Dedifferentiated amniotic fluid mesenchymal stem cell (primary cell): ENCODE measurements at regions not wholly inside any gene's neighbourhood (a gene's known extent, or its start where the extent isn't known, plus 50 kb on each side); places are given as distances from the start of the nearest gene placed in this dataset.

Source experiments
- DNase-seq: peaks from one replicate; pipeline ENCODE4 v3.0.0-alpha.2; 2016; ENCODE audit errors: extremely low spot score

- DNase-seq = no peak
Observed at GRCh38 chr10:4488904-4489303, 337.1 kb upstream of the AKR1E2 start.

GRCh38 chr10:4485636-4486035 lies 340.4 kb upstream of the AKR1E2 start:
- no peak for DNase-seq

- DNase-seq = no peak
Observed at GRCh38 chr10:4483811-4484210, 342.2 kb upstream of the AKR1E2 start.

GRCh38 chr10:4482659-4483058 lies 343.3 kb upstream of the AKR1E2 start:
- no peak for DNase-seq

GRCh38 chr10:4481192-4481591 lies 344.8 kb upstream of the AKR1E2 start:
- no peak for DNase-seq

- no peak for DNase-seq
Observed at GRCh38 chr10:4479342-4479741, 346.7 kb upstream of the AKR1E2 start.

- no peak for DNase-seq
Observed at GRCh38 chr10:4477664-4478063, 348.3 kb upstream of the AKR1E2 start.

- no peak for DNase-seq
Observed at GRCh38 chr10:4475827-4476490, 350.0 kb upstream of the AKR1E2 start.

- no peak for DNase-seq
Observed at GRCh38 chr10:4474829-4475228, 351.2 kb upstream of the AKR1E2 start.

- no peak for DNase-seq
Observed at GRCh38 chr10:4473977-4474376, 352.0 kb upstream of the AKR1E2 start.

GRCh38 chr10:4472190-4472904 lies 353.7 kb upstream of the AKR1E2 start:
- DNase-seq = no peak

- peak; percentile 16 for DNase-seq
Observed at GRCh38 chr10:4470231-4470835, 355.7 kb upstream of the AKR1E2 start.

GRCh38 chr10:4467481-4467880 lies 358.5 kb upstream of the AKR1E2 start:
- DNase-seq = no peak

- DNase-seq = no peak
Observed at GRCh38 chr10:4460267-4460666, 365.7 kb upstream of the AKR1E2 start.

GRCh38 chr10:4459531-4459930 lies 366.5 kb upstream of the AKR1E2 start:
- DNase-seq = no peak

- no peak for DNase-seq
Observed at GRCh38 chr10:4457597-4457996, 368.4 kb upstream of the AKR1E2 start.

GRCh38 chr10:4456776-4457175 lies 369.2 kb upstream of the AKR1E2 start:
- no peak for DNase-seq

GRCh38 chr10:4456279-4456678 lies 369.7 kb upstream of the AKR1E2 start:
- DNase-seq = no peak

GRCh38 chr10:4453950-4454349 lies 372.1 kb upstream of the AKR1E2 start:
- no peak for DNase-seq

GRCh38 chr10:4453276-4453675 lies 372.7 kb upstream of the AKR1E2 start:
- DNase-seq = no peak

GRCh38 chr10:4450981-4451908 lies 374.8 kb upstream of the AKR1E2 start:
- DNase-seq = peak; percentile 67

GRCh38 chr10:4450169-4450568 lies 375.8 kb upstream of the AKR1E2 start:
- no peak for DNase-seq
